Hepatocyte (in vitro differentiated cells): ENCODE measurements at regions not wholly inside any gene's neighbourhood (a gene's known extent, or its start where the extent isn't known, plus 50 kb on each side); places are given as distances from the start of the nearest gene placed in this dataset.

Source experiments
- CTCF ChIP-seq: fragments of 200-600 bp; sonication (generic); IDR thresholded peaks from 2 replicates; pipeline ENCODE4 v1.5.1; 2016; ENCODE audit warnings: antibody characterized with exemption, mild to moderate bottlenecking; ENCODE audit not compliant: poor library complexity
- EZH2 ChIP-seq: fragments of 200-600 bp; sonication (generic); IDR thresholded peaks from 2 replicates; pipeline ENCODE4 v1.6.1; 2016; ENCODE audit warnings: antibody characterized with exemption, mild to moderate bottlenecking, borderline replicate concordance

GRCh38 chr2:58895857-58896256, 654.7 kb upstream of the FANCL start:
- TF ChIP-seq CTCF (no peak), EZH2 (no peak)
